Breast epithelium (tissue), 4 donors: ENCODE measurements at regions not wholly inside any gene's neighbourhood (a gene's known extent, or its start where the extent isn't known, plus 50 kb on each side); places are given as distances from the start of the nearest gene placed in this dataset.
"Not testable (repeated sequence)": the region's sequence is repeated elsewhere in the genome, so short reads cannot be mapped to it uniquely, and the experiment has no call there.

Experiments
- DNase-seq, 2 donors: peaks; one replicate each; pipeline ENCODE4 v3.0.0-alpha.2; 2019; ENCODE audit warnings: low spot score in 2 of 2
- H3K27ac ChIP-seq, 2 donors: fragments of 200-600 bp; sonication (generic) in 1 of 2; one replicate each; pipeline ENCODE4 v1.5.1; 2016 to 2019; ENCODE audit warnings: mild to moderate bottlenecking in 1 of 2
- H3K27me3 ChIP-seq, 2 donors: fragments of 200-600 bp; sonication (generic) in 1 of 2; one replicate each; pipeline versions ENCODE4 v1.5.1 to v1.6.0; 2017 to 2019; ENCODE audit warnings: control low read depth in 1 of 2, mild to moderate bottlenecking in 1 of 2
- H3K36me3 ChIP-seq: fragments of 200-600 bp; one replicate; pipeline ENCODE4 v1.5.1; 2019
- H3K4me1 ChIP-seq, 2 donors: fragments of 200-600 bp; sonication (generic); one replicate each; pipeline ENCODE4 v1.5.1; 2016 to 2019; ENCODE audit warnings: control low read depth in 1 of 2
- H3K4me3 ChIP-seq, 3 donors: fragments of 200-600 bp; sonication (generic); 1 replicate in 2 of 3; 2 replicates in 1 of 3; pipeline ENCODE4 v1.5.1; 2016 to 2019; ENCODE audit warnings: mild to moderate bottlenecking in 3 of 3, moderate library complexity in 2 of 3
- H3K9me3 ChIP-seq, 2 donors: fragments of 200-600 bp; sonication (generic) in 1 of 2; one replicate each; pipeline ENCODE4 v1.5.1; 2016 to 2019; ENCODE audit warnings: control low read depth in 1 of 2
- POLR2A ChIP-seq: fragments of 450-650 bp; IDR thresholded peaks from one replicate; pipeline ENCODE4 v1.6.1; 2016; ENCODE audit warnings: antibody characterized with exemption, mild to moderate bottlenecking, moderate library complexity
- POLR2AphosphoS5 ChIP-seq, 3 donors: sonication (generic); formaldehyde crosslinking; IDR thresholded peaks; one replicate each; pipeline ENCODE4 v1.6.1; 2017; ENCODE audit warnings: antibody characterized with exemption in 3 of 3
- intact Hi-C: fragments of 100-400 bp; cut with DNase I; formaldehyde crosslinking; loops from one replicate; pipeline ENCODE4 v1.15.1; 2023; ENCODE audit warnings: low total_unique reads
- TF ChIP-seq, protein P1 (sequence below), 3 donors: fragments of 450-650 bp; IDR thresholded peaks; one replicate each; pipeline ENCODE4 v1.5.1; 2016 to 2017; ENCODE audit warnings: antibody characterized with exemption in 3 of 3, mild to moderate bottlenecking in 3 of 3, moderate library complexity in 3 of 3

GRCh38 chrX:110514509-110514908, 155.9 kb downstream of the RTL9 start:
- TF ChIP-seq POLR2AphosphoS5 (IDR thresholded peaks at IDR 0.05) (no peak), POLR2A (no peak)
- TF ChIP-seq, protein P1, sequence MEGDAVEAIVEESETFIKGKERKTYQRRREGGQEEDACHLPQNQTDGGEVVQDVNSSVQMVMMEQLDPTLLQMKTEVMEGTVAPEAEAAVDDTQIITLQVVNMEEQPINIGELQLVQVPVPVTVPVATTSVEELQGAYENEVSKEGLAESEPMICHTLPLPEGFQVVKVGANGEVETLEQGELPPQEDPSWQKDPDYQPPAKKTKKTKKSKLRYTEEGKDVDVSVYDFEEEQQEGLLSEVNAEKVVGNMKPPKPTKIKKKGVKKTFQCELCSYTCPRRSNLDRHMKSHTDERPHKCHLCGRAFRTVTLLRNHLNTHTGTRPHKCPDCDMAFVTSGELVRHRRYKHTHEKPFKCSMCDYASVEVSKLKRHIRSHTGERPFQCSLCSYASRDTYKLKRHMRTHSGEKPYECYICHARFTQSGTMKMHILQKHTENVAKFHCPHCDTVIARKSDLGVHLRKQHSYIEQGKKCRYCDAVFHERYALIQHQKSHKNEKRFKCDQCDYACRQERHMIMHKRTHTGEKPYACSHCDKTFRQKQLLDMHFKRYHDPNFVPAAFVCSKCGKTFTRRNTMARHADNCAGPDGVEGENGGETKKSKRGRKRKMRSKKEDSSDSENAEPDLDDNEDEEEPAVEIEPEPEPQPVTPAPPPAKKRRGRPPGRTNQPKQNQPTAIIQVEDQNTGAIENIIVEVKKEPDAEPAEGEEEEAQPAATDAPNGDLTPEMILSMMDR (IDR thresholded peaks at IDR 0.05) = no peak
- no peak overlapping the region for H3K27ac ChIP-seq
- H3K4me3 ChIP-seq = no peak overlapping the region
- no peaks in the 10 kb centered on the region for H3K9me3 ChIP-seq
- intact Hi-C loops = no loop called here
- no peaks in the 10 kb centered on the region for H3K4me1 ChIP-seq
- no peaks in the 10 kb centered on the region for H3K36me3 ChIP-seq
- peaks cover 0 to 43% of the 10 kb centered on the region in 2 donors for H3K27me3 ChIP-seq
- DNase-seq = no peak

GRCh38 chrX:110519501-110519900, 160.9 kb downstream of the RTL9 start:
- Histone ChIP-seq H3K27ac (peak overlapping the region in 1 of 2 donors; percentile 15), H3K4me1 (no peaks in the 10 kb centered on the region), H3K36me3 (no peaks in the 10 kb centered on the region), H3K4me3 (no peak overlapping the region), H3K27me3 (peaks cover 0 to 41% of the 10 kb centered on the region in 2 donors), H3K9me3 (no peaks in the 10 kb centered on the region)
- no peak for DNase-seq
- intact Hi-C loops = no loop called here
- no peak for TF ChIP-seq POLR2AphosphoS5 (IDR thresholded peaks at IDR 0.05)
- TF ChIP-seq POLR2A = no peak
- TF ChIP-seq, protein P1 (IDR thresholded peaks at IDR 0.05) = no peak

GRCh38 chrX:110519906-110520452, 161.3 kb downstream of the RTL9 start:
- no peaks in the 10 kb centered on the region for H3K4me1 ChIP-seq
- intact Hi-C loops = no loop called here
- H3K36me3 ChIP-seq = no peaks in the 10 kb centered on the region

DNA sequence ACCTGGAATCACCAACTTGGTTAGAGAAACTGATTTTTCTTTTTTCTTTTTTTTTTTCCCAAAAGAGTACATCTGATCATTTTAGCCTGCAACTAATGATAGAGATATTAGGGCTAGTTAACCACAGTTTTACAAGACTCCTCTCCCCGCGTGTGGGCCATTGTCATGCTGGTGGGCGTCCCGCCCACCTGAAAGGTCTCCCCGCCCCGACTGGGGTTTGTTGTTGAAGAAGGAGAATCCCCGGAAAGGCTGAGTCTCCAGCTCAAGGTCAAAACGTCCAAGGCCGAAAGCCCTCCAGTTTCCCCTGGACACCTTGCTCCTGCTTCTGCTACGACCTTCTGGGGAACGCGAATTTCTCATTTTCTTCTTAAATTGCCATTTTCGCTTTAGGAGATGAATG, 162.0 kb downstream of the RTL9 start:
- H3K27ac ChIP-seq, H3K9me3 ChIP-seq, H3K4me1 ChIP-seq, intact Hi-C loops, DNase-seq, H3K36me3 ChIP-seq, H3K4me3 ChIP-seq: not testable (repeated sequence)
- peaks cover 0 to 46% of the 10 kb centered on the region in 2 donors for H3K27me3 ChIP-seq

More at GRCh38 chrX:110519906-110520452, 161.3 kb downstream of the RTL9 start:
- DNase-seq = no peak
- Histone ChIP-seq H3K27ac (peak overlapping the region in 1 of 2 donors; percentile 15), H3K4me3 (no peak overlapping the region), H3K27me3 (peaks cover 0 to 41% of the 10 kb centered on the region in 2 donors), H3K9me3 (no peaks in the 10 kb centered on the region)
- no peak for TF ChIP-seq POLR2AphosphoS5 (IDR thresholded peaks at IDR 0.05)
- TF ChIP-seq, protein P1 (IDR thresholded peaks at IDR 0.05) = no peak
- TF ChIP-seq POLR2A = no peak

- Histone ChIP-seq H3K4me3 (no peak overlapping the region), H3K36me3 (no peaks in the 10 kb centered on the region), H3K27me3 (peaks cover 0 to 48% of the 10 kb centered on the region in 2 donors), H3K27ac (peak overlapping the region in 1 of 2 donors; percentile 40), H3K9me3 (peaks cover 0 to 10% of the 10 kb centered on the region in 2 donors), H3K4me1 (no peaks in the 10 kb centered on the region)
- intact Hi-C loops = no loop called here
- no peak for DNase-seq
- TF ChIP-seq POLR2AphosphoS5 (IDR thresholded peaks at IDR 0.05) (no peak), POLR2A (no peak)
- TF ChIP-seq, protein P1 (IDR thresholded peaks at IDR 0.05) = no peak
Observed at GRCh38 chrX:110531873-110532580, 173.4 kb downstream of the RTL9 start.
